ENCODE measurements at regions not wholly inside any gene's neighbourhood (a gene's known extent, or its start where the extent isn't known, plus 50 kb on each side); places are given as distances from the start of the nearest gene placed in this dataset.
A peak's percentile ranks its signal among the peaks of the same experiment; 100 is the strongest.

- Mint-ChIP-seq H3K4me1 (no peaks in the 10 kb centered on the region), H3K9me3 (peaks cover 1% of the 10 kb centered on the region), H3K36me3 (ENCODE audit: low read depth) (no peaks in the 10 kb centered on the region), H3K27me3 (ENCODE audit: insufficient read depth) (no peaks in the 10 kb centered on the region), H3K4me3 (no peak overlapping the region), H3K27ac (peak overlapping the region; percentile 8)
- no peak for TF ChIP-seq CTCF (conservative IDR thresholded peaks at IDR 0.05)
- Histone ChIP-seq H3K27ac (ENCODE audit: low read depth, low read length) (no peak overlapping the region), H3K9ac (ENCODE audit: extremely low read depth, low read length, poor library complexity, severe bottlenecking) (no peak overlapping the region), H3K9me3 (ENCODE audit: control insufficient read depth, low read length) (no peaks in the 10 kb centered on the region), H3K36me3 (ENCODE audit: control insufficient read depth, insufficient read depth, low read length) (no peaks in the 10 kb centered on the region), H3K4me3 (ENCODE audit: low read length) (no peak overlapping the region), H3K4me1 (ENCODE audit: control insufficient read depth, insufficient read depth, low read length) (no peaks in the 10 kb centered on the region), H3K27me3 (ENCODE audit: control insufficient read depth, insufficient read depth, low read length, poor library complexity, severe bottlenecking) (no peaks in the 10 kb centered on the region)
- DNase-seq, result no peak
- 100% methylated on average over 2 of the region's 3 CpGs; no CpG with 5 or more reads in 1 of the 2 experiments for WGBS, 2 experiments (ENCODE audit: insufficient coverage in 1 of 2, insufficient read length in 1 of 2)
Observed at GRCh38 chr1:199641531-199641930, 386.0 kb upstream of the NR5A2 start.

- H3K36me3 Mint-ChIP-seq (ENCODE audit: low read depth), result no peaks in the 10 kb centered on the region
- H3K9me3 ChIP-seq (ENCODE audit: control insufficient read depth, low read length), result no peaks in the 10 kb centered on the region
- no peak overlapping the region for H3K4me3 Mint-ChIP-seq
- H3K27ac ChIP-seq (ENCODE audit: low read depth, low read length), result no peak overlapping the region
- H3K27me3 Mint-ChIP-seq (ENCODE audit: insufficient read depth), result no peaks in the 10 kb centered on the region
- H3K36me3 ChIP-seq (ENCODE audit: control insufficient read depth, insufficient read depth, low read length), result no peaks in the 10 kb centered on the region
- H3K9ac ChIP-seq (ENCODE audit: extremely low read depth, low read length, poor library complexity, severe bottlenecking), result no peak overlapping the region
- peaks cover 20% of the 10 kb centered on the region for H3K9me3 Mint-ChIP-seq
- H3K27me3 ChIP-seq (ENCODE audit: control insufficient read depth, insufficient read depth, low read length, poor library complexity, severe bottlenecking), result no peaks in the 10 kb centered on the region
- no peak overlapping the region for H3K27ac Mint-ChIP-seq
- no peaks in the 10 kb centered on the region for H3K4me1 Mint-ChIP-seq
- H3K4me1 ChIP-seq (ENCODE audit: control insufficient read depth, insufficient read depth, low read length), result no peaks in the 10 kb centered on the region
- TF ChIP-seq CTCF (conservative IDR thresholded peaks at IDR 0.05), result no peak
- WGBS, 2 experiments (ENCODE audit: insufficient coverage in 1 of 2, insufficient read length in 1 of 2), result no CpG with 5 or more reads among the region's 1 CpG
- no peak for DNase-seq
- no peak overlapping the region for H3K4me3 ChIP-seq (ENCODE audit: low read length)
Observed at GRCh38 chr1:199644912-199645311, 382.6 kb upstream of the NR5A2 start.

GRCh38 chr1:199646761-199647160, 380.7 kb upstream of the NR5A2 start:
- WGBS, 2 experiments (ENCODE audit: insufficient coverage in 1 of 2, insufficient read length in 1 of 2), result 82 to 87% methylated on average over 1 to 2 of the region's 2 CpGs
- no peak for DNase-seq
- H3K9me3 Mint-ChIP-seq, result peaks cover 20% of the 10 kb centered on the region
- H3K4me1 Mint-ChIP-seq, result no peaks in the 10 kb centered on the region
- H3K27me3 ChIP-seq (ENCODE audit: control insufficient read depth, insufficient read depth, low read length, poor library complexity, severe bottlenecking), result no peaks in the 10 kb centered on the region
- H3K4me3 ChIP-seq (ENCODE audit: low read length), result no peak overlapping the region
- H3K36me3 Mint-ChIP-seq (ENCODE audit: low read depth), result no peaks in the 10 kb centered on the region
- H3K9me3 ChIP-seq (ENCODE audit: control insufficient read depth, low read length), result no peaks in the 10 kb centered on the region
- H3K9ac ChIP-seq (ENCODE audit: extremely low read depth, low read length, poor library complexity, severe bottlenecking), result no peak overlapping the region
- H3K27ac ChIP-seq (ENCODE audit: low read depth, low read length), result no peak overlapping the region
- no peak for TF ChIP-seq CTCF (conservative IDR thresholded peaks at IDR 0.05)
- H3K4me3 Mint-ChIP-seq, result no peak overlapping the region
- no peaks in the 10 kb centered on the region for H3K27me3 Mint-ChIP-seq (ENCODE audit: insufficient read depth)
- no peaks in the 10 kb centered on the region for H3K4me1 ChIP-seq (ENCODE audit: control insufficient read depth, insufficient read depth, low read length)
- H3K27ac Mint-ChIP-seq, result no peak overlapping the region
- H3K36me3 ChIP-seq (ENCODE audit: control insufficient read depth, insufficient read depth, low read length), result no peaks in the 10 kb centered on the region

Measured in endodermal cell (in vitro differentiated cells).